GM19468 (cell line): ENCODE measurements at regions not wholly inside any gene's neighbourhood (a gene's known extent, or its start where the extent isn't known, plus 50 kb on each side); places are given as distances from the start of the nearest gene placed in this dataset.
A peak's percentile ranks its signal among the peaks of the same experiment; 100 is the strongest.
"Not testable (repeated sequence)": the region's sequence is repeated elsewhere in the genome, so short reads cannot be mapped to it uniquely, and the experiment has no call there.

ENCODE experiments used
- ATAC-seq: cut with Tn5 transposase; IDR thresholded peaks from one replicate; pipeline ENCODE4 v1.9.1; 2021; ENCODE audit warnings: mild to moderate bottlenecking, moderate library complexity, moderate number of reproducible peaks; ENCODE audit not compliant: unreplicated experiment; ENCODE audit errors: extremely low read depth

GRCh38 chr10:6950133-6950532 is 370.1 kb upstream of the PRKCQ start:
- ATAC-seq: no peak

GRCh38 chr10:6944436-6944835 is 364.4 kb upstream of the PRKCQ start:
- ATAC-seq: no peak

GRCh38 chr10:6938384-6938783 is 358.3 kb upstream of the PRKCQ start:
- no peak for ATAC-seq

- no peak for ATAC-seq
Measured at GRCh38 chr10:6936931-6937330, 356.9 kb upstream of the PRKCQ start.

GRCh38 chr10:6929148-6929830 is 349.2 kb upstream of the PRKCQ start:
- ATAC-seq: no peak

- no peak for ATAC-seq
Measured at GRCh38 chr10:6928586-6928985, 348.5 kb upstream of the PRKCQ start.

GRCh38 chr10:6926971-6927370 is 346.9 kb upstream of the PRKCQ start:
- ATAC-seq: no peak

GRCh38 chr10:6925146-6925545 is 345.1 kb upstream of the PRKCQ start:
- no peak for ATAC-seq

GRCh38 chr10:6924166-6924565 is 344.1 kb upstream of the PRKCQ start:
- ATAC-seq: no peak

GRCh38 chr10:6921026-6921425 is 340.9 kb upstream of the PRKCQ start:
- not testable (repeated sequence) for ATAC-seq

GRCh38 chr10:6920072-6921019 is 340.3 kb upstream of the PRKCQ start:
- ATAC-seq: peak; percentile 88

GRCh38 chr10:6919077-6919476 is 339.0 kb upstream of the PRKCQ start:
- no peak for ATAC-seq

GRCh38 chr10:6918305-6918704 is 338.2 kb upstream of the PRKCQ start:
- no peak for ATAC-seq

- no peak for ATAC-seq
Measured at GRCh38 chr10:6917125-6917524, 337.0 kb upstream of the PRKCQ start.

GRCh38 chr10:6916601-6917000 is 336.5 kb upstream of the PRKCQ start:
- no peak for ATAC-seq

- ATAC-seq: no peak
Measured at GRCh38 chr10:6915307-6915706, 335.2 kb upstream of the PRKCQ start.

- no peak for ATAC-seq
Measured at GRCh38 chr10:6912929-6913328, 332.9 kb upstream of the PRKCQ start.

- no peak for ATAC-seq
Measured at GRCh38 chr10:6912424-6912823, 332.3 kb upstream of the PRKCQ start.

GRCh38 chr10:6912021-6912420 is 331.9 kb upstream of the PRKCQ start:
- ATAC-seq: no peak

- no peak for ATAC-seq
Measured at GRCh38 chr10:6909905-6910560, 330.0 kb upstream of the PRKCQ start.
